ENCODE measurements at regions not wholly inside any gene's neighbourhood (a gene's known extent, or its start where the extent isn't known, plus 50 kb on each side); places are given as distances from the start of the nearest gene placed in this dataset.
A peak's percentile ranks its signal among the peaks of the same experiment; 100 is the strongest.

- WGBS, 2 donors: 92 to 97% methylated on average over 4 to 7 of the region's 7 CpGs
- no peak overlapping the region for H3K4me3 ChIP-seq
- TF ChIP-seq EP300 (IDR thresholded peaks at IDR 0.05) (no peak), POLR2A (IDR thresholded peaks at IDR 0.05) (no peak), POLR2AphosphoS5 (IDR thresholded peaks at IDR 0.05) (no peak)
- TF ChIP-seq, protein P1, sequence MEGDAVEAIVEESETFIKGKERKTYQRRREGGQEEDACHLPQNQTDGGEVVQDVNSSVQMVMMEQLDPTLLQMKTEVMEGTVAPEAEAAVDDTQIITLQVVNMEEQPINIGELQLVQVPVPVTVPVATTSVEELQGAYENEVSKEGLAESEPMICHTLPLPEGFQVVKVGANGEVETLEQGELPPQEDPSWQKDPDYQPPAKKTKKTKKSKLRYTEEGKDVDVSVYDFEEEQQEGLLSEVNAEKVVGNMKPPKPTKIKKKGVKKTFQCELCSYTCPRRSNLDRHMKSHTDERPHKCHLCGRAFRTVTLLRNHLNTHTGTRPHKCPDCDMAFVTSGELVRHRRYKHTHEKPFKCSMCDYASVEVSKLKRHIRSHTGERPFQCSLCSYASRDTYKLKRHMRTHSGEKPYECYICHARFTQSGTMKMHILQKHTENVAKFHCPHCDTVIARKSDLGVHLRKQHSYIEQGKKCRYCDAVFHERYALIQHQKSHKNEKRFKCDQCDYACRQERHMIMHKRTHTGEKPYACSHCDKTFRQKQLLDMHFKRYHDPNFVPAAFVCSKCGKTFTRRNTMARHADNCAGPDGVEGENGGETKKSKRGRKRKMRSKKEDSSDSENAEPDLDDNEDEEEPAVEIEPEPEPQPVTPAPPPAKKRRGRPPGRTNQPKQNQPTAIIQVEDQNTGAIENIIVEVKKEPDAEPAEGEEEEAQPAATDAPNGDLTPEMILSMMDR (IDR thresholded peaks at IDR 0.05): no peak
- peak in 1 of 2 donors; percentile 21 for DNase-seq
- peaks cover 0 to 5% (median 0%) of the 10 kb centered on the region in 4 donors for H3K9me3 ChIP-seq
- no peak overlapping the region for H3K27ac ChIP-seq
- H3K36me3 ChIP-seq: no peaks in the 10 kb centered on the region
- no peaks in the 10 kb centered on the region for H3K4me1 ChIP-seq
- no peak for ATAC-seq (ENCODE audit: low FRiP score in 2 of 2)
- H3K27me3 ChIP-seq: no peaks in the 10 kb centered on the region
These were observed 459.0 kb downstream of the SH2D4B start for GRCh38 chr10:80996615-80997193.

DNA sequence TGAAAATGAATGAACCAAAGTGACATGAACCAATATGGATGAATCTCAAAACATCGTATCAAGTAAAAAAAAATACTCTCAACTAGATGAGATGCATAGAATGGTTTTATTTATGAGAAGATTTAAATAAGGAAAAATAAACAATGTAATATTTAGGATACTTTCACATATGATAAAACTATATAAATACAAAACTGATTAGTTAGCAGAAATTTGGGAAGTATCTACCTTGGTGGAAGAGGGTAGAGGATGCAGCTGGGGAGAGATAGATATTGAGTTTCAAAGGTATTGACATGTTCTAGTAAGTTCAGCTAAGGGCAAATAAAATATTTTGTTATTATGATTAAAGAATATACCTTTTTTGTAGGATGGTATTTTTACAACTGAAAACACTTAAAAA lies 463.1 kb downstream of the SH2D4B start:
- Histone ChIP-seq H3K4me1 (no peaks in the 10 kb centered on the region), H3K36me3 (no peaks in the 10 kb centered on the region), H3K27me3 (no peaks in the 10 kb centered on the region), H3K9me3 (no peaks in the 10 kb centered on the region), H3K27ac (no peak overlapping the region), H3K4me3 (no peak overlapping the region)
- TF ChIP-seq EP300 (IDR thresholded peaks at IDR 0.05): no peak
- TF ChIP-seq, protein P1 (IDR thresholded peaks at IDR 0.05): no peak
- no peak for TF ChIP-seq POLR2A (IDR thresholded peaks at IDR 0.05)
- TF ChIP-seq POLR2AphosphoS5 (IDR thresholded peaks at IDR 0.05): no peak
- 81 to 84% methylated on average over 1 of the region's 1 CpG for WGBS, 2 donors
- DNase-seq (no peak), ATAC-seq (ENCODE audit: low FRiP score in 2 of 2) (no peak)

DNA sequence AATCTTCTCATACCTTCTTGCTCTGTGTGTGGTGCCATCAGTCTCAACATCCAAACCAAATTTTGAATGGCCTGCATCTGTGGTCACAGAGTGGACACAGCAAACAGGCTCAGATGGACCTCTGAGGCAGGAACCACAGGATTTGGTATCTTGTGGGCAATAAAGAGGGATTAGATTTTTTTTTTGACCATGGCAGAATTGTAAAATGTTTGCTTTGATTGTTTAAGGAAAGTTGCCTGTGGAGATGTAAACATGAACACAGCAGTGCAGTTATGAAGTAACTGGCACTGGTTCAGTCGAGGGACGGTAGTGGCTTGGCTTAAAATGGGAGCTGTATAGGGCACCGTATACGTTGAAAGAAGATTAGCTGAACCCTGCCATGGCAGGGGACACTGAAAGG lies 464.7 kb downstream of the SH2D4B start:
- ATAC-seq (ENCODE audit: low FRiP score in 2 of 2): no peak
- TF ChIP-seq EP300 (IDR thresholded peaks at IDR 0.05): no peak
- 58 to 80% methylated on average over 4 of the region's 4 CpGs for WGBS, 2 donors

DNA sequence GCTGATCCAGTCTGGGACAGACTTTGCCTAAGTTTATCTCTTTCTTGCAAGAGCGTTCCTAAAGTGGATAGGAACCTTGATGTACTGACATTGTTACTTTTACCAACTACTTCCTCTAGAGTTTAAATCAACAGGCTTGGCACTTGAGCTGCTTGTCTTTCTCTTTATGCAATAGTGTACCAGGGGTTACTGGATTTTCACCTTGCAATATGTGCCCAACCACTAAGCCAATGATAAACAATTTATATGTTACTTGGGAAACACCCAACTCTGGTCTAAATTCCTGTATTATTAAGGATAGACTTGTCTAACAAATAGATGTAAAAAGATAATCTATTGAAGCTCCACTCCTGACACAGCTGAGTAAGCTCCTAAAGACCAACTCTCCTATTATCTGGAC lies 470.2 kb downstream of the SH2D4B start:
- no peak for DNase-seq
- TF ChIP-seq POLR2AphosphoS5 (IDR thresholded peaks at IDR 0.05) (no peak), POLR2A (IDR thresholded peaks at IDR 0.05) (no peak), EP300 (IDR thresholded peaks at IDR 0.05) (no peak)
- TF ChIP-seq, protein P1 (IDR thresholded peaks at IDR 0.05): no peak
- ATAC-seq (ENCODE audit: low FRiP score in 2 of 2): no peak
- Histone ChIP-seq H3K9me3 (no peaks in the 10 kb centered on the region), H3K27me3 (no peaks in the 10 kb centered on the region), H3K4me1 (no peaks in the 10 kb centered on the region), H3K27ac (no peak overlapping the region), H3K36me3 (no peaks in the 10 kb centered on the region), H3K4me3 (no peak overlapping the region)
- WGBS, 2 donors: 60 to 63% methylated on average over 1 of the region's 1 CpG

More for the DNA sequence above, 464.7 kb downstream of the SH2D4B start:
- no peak overlapping the region for H3K27ac ChIP-seq
- no peaks in the 10 kb centered on the region for H3K36me3 ChIP-seq
- H3K4me1 ChIP-seq: no peaks in the 10 kb centered on the region
- H3K27me3 ChIP-seq: no peaks in the 10 kb centered on the region
- no peaks in the 10 kb centered on the region for H3K9me3 ChIP-seq
- H3K4me3 ChIP-seq: no peak overlapping the region
- DNase-seq: no peak

DNA sequence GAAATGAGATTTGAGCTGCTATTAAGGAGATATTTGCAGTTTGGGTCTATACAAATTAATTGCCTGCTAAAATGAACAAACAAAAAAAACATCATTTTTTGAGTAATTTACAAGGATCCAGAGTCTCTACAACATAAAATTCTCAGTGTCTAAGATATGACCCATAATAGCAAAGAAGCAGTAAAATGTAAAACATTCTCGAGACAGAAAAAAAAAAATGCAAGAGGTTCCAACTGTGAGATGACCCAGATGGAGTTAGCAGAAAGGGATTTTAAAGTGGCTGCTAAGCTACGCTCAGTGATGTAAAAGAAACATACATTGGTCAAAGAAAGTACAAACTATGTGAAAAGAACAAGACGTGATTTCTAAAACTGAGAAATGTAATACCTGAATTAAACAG lies 471.0 kb downstream of the SH2D4B start:
- no peaks in the 10 kb centered on the region for H3K27me3 ChIP-seq
- no peaks in the 10 kb centered on the region for H3K36me3 ChIP-seq
- no peak for DNase-seq
- ATAC-seq (ENCODE audit: low FRiP score in 2 of 2): no peak
- no peaks in the 10 kb centered on the region for H3K9me3 ChIP-seq
- no peak overlapping the region for H3K27ac ChIP-seq
- WGBS, 2 donors: 70 to 78% methylated on average over 3 of the region's 3 CpGs
- H3K4me3 ChIP-seq: no peak overlapping the region
- H3K4me1 ChIP-seq: no peaks in the 10 kb centered on the region
- TF ChIP-seq, protein P1 (IDR thresholded peaks at IDR 0.05): no peak
- TF ChIP-seq POLR2AphosphoS5 (IDR thresholded peaks at IDR 0.05) (no peak), EP300 (IDR thresholded peaks at IDR 0.05) (no peak), POLR2A (IDR thresholded peaks at IDR 0.05) (no peak)
